ENCODE measurements at regions not wholly inside any gene's neighbourhood (a gene's known extent, or its start where the extent isn't known, plus 50 kb on each side); places are given as distances from the start of the nearest gene placed in this dataset.
"Not testable (repeated sequence)": the region's sequence is repeated elsewhere in the genome, so short reads cannot be mapped to it uniquely, and the experiment has no call there.

DNA sequence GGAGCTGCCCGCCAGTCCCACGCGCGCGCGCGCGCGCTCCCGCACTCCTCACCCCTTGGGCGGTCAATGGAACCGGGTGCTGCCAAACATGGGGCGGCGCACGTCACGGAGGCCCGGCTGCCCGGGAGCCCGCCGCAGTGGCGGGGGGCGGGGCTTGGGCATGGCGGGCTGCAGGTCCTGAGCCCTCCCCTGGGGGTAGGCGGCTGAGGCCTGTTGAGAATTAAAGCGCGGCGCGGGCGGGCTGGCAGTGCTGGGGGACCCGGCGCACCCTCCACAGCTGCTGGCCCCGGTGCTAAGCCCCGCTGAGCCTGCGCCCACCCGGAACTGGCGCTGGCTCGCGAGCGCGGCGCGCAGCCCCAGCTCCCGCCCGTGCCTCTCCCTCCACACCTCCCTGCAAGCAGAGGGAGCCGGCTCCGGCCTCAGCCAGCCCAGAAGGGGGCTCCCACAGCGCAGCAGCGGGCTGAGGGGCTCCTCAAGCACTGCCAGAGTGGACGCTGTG, 634.2 kb downstream of the ANKRD7 start:
- H3K27me3 ChIP-seq (replicated peaks; ENCODE audit: control insufficient read depth, insufficient read depth, low read length): no peaks in the 10 kb centered on the region

DNA sequence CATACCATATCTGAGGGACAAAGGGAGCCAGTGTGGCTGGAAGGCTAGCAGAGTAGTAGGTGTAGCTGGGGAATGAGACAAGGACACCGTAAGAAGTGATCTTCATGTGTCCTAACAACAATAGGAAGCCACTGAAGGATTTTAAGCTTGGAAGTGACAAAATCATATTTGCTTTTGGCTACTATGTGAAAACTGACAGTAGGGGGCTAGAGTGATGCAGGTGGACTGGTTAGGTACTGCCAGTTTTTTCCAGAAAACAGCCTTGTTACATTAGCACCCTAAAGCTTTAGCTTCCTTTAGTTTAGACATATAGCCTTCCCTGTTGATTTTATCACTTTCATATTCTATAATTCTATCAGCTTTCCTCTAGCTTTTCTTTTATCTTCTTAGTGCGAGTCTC, 637.1 kb downstream of the ANKRD7 start:
- Histone ChIP-seq H3K27me3 (replicated peaks; ENCODE audit: control insufficient read depth, insufficient read depth, low read length) (no peaks in the 10 kb centered on the region), H3K4me3 (replicated peaks; ENCODE audit: low read depth, low read length) (no peak overlapping the region), H3K36me3 (ENCODE audit: control insufficient read depth, insufficient read depth, low read length) (no peaks in the 10 kb centered on the region)
- DNase-seq (ENCODE audit: extremely low read depth, insufficient read length): no peak
- TF ChIP-seq, protein P1, sequence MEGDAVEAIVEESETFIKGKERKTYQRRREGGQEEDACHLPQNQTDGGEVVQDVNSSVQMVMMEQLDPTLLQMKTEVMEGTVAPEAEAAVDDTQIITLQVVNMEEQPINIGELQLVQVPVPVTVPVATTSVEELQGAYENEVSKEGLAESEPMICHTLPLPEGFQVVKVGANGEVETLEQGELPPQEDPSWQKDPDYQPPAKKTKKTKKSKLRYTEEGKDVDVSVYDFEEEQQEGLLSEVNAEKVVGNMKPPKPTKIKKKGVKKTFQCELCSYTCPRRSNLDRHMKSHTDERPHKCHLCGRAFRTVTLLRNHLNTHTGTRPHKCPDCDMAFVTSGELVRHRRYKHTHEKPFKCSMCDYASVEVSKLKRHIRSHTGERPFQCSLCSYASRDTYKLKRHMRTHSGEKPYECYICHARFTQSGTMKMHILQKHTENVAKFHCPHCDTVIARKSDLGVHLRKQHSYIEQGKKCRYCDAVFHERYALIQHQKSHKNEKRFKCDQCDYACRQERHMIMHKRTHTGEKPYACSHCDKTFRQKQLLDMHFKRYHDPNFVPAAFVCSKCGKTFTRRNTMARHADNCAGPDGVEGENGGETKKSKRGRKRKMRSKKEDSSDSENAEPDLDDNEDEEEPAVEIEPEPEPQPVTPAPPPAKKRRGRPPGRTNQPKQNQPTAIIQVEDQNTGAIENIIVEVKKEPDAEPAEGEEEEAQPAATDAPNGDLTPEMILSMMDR (IDR thresholded peaks at IDR 0.05; ENCODE audit: insufficient read depth, low read length, poor library complexity, severe bottlenecking): no peak

More for the DNA sequence above, 634.2 kb downstream of the ANKRD7 start:
- DNase-seq (ENCODE audit: extremely low read depth, insufficient read length): no peak
- TF ChIP-seq, protein P1 (IDR thresholded peaks at IDR 0.05; ENCODE audit: insufficient read depth, low read length, poor library complexity, severe bottlenecking): no peak
- H3K4me3 ChIP-seq (replicated peaks; ENCODE audit: low read depth, low read length): no peak overlapping the region
- H3K36me3 ChIP-seq (ENCODE audit: control insufficient read depth, insufficient read depth, low read length): no peaks in the 10 kb centered on the region

DNA sequence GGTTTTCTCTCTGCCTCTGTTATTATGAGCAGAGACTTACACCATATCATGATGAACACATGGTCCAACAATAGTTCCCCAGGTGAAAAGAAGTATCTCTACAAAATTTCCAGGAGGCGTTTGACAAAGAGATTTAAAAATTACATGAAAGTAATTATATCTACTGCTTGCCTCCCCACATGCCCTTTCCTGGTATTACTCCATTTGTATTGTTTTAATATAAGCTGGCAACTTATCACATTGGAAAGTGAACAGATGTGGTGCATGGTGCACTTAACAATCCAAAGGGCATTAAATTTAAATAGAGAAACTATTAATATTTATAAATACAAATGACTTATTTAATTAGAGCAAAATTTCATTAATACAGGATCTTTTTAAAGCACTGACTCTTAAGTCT, 638.2 kb downstream of the ANKRD7 start:
- Histone ChIP-seq H3K4me3 (replicated peaks; ENCODE audit: low read depth, low read length) (no peak overlapping the region), H3K27me3 (replicated peaks; ENCODE audit: control insufficient read depth, insufficient read depth, low read length) (no peaks in the 10 kb centered on the region), H3K36me3 (ENCODE audit: control insufficient read depth, insufficient read depth, low read length) (no peaks in the 10 kb centered on the region)
- TF ChIP-seq, protein P1 (IDR thresholded peaks at IDR 0.05; ENCODE audit: insufficient read depth, low read length, poor library complexity, severe bottlenecking): no peak
- DNase-seq (ENCODE audit: extremely low read depth, insufficient read length): no peak

DNA sequence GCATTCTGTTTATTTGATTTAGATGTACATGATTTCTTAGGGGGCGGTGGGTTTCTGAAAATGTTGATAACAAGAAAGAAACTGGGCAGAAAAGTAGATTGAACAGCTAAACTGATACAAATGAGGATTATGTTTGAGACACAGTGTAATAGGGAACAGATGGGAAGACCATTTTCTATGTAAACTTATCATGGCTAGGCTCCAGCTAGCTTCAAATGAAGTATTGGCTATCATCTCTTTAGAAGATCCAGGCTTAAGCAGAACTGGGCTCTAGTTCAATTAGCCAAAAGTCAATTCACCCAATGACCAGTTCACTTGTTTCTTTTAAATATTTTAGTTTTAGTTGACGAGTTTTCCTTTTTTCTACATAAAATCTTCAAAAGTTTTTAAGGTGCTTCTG, 639.5 kb downstream of the ANKRD7 start:
- TF ChIP-seq, protein P1 (IDR thresholded peaks at IDR 0.05; ENCODE audit: insufficient read depth, low read length, poor library complexity, severe bottlenecking): no peak
- H3K27me3 ChIP-seq (replicated peaks; ENCODE audit: control insufficient read depth, insufficient read depth, low read length): no peaks in the 10 kb centered on the region
- DNase-seq (ENCODE audit: extremely low read depth, insufficient read length): no peak

DNA sequence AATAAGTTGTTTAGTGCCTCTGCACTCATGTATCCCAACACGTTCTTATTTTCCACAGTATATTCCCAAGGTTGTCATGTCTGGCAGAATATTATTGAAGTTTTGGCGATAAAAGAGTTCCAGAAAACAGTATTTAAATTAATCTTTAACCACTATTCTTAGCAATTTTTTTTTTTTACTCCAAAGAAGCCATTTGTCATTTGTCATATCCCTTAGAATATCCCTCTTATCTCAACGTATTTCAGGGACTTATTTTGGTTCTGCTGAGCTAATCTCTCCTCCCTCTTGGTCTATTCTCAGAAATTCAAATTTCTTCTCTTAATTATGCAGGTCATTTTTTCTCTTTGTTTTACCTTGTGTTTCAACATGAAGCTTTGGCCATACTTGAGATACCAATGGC, 643.4 kb downstream of the ANKRD7 start:
- DNase-seq (ENCODE audit: extremely low read depth, insufficient read length): no peak
- Histone ChIP-seq H3K27me3 (replicated peaks; ENCODE audit: control insufficient read depth, insufficient read depth, low read length) (no peaks in the 10 kb centered on the region), H3K36me3 (ENCODE audit: control insufficient read depth, insufficient read depth, low read length) (no peaks in the 10 kb centered on the region), H3K4me3 (replicated peaks; ENCODE audit: low read depth, low read length) (no peak overlapping the region)
- TF ChIP-seq, protein P1 (IDR thresholded peaks at IDR 0.05; ENCODE audit: insufficient read depth, low read length, poor library complexity, severe bottlenecking): no peak

More for the DNA sequence above, 639.5 kb downstream of the ANKRD7 start:
- no peaks in the 10 kb centered on the region for H3K36me3 ChIP-seq (ENCODE audit: control insufficient read depth, insufficient read depth, low read length)
- no peak overlapping the region for H3K4me3 ChIP-seq (replicated peaks; ENCODE audit: low read depth, low read length)

DNA sequence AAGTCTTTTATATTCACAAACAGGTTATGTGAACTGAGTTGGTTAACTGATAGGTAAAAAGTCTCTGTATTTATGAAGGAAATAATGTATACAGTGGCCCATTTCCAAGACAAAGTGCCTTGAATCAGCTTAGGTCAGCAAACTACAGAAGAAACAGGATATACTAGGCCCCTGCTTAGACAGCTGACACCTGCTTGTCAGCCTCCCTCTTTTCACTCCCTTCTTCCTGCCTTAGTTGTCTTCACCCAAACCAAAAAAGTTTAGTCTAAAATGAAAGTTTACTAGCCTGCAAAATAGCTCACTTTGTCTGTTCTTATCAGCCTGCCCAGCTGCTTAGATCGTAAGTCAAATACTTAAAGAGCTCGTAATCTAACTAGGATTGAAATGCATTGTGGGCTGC, 644.6 kb downstream of the ANKRD7 start:
- DNase-seq (ENCODE audit: extremely low read depth, insufficient read length); H3K27me3 ChIP-seq (replicated peaks; ENCODE audit: control insufficient read depth, insufficient read depth, low read length); H3K4me3 ChIP-seq (replicated peaks; ENCODE audit: low read depth, low read length); H3K36me3 ChIP-seq (ENCODE audit: control insufficient read depth, insufficient read depth, low read length): not testable (repeated sequence)
